Umbilical cord (tissue), 1 donor: ENCODE measurements at regions not wholly inside any gene's neighbourhood (a gene's known extent, or its start where the extent isn't known, plus 50 kb on each side); places are given as distances from the start of the nearest gene placed in this dataset.
"Not testable (repeated sequence)": the region's sequence is repeated elsewhere in the genome, so short reads cannot be mapped to it uniquely, and the experiment has no call there.

ENCODE experiments used
- DNase-seq: peaks from one replicate; pipeline ENCODE4 v3.0.0-alpha.2; 2015; ENCODE audit warnings: low spot score

DNA sequence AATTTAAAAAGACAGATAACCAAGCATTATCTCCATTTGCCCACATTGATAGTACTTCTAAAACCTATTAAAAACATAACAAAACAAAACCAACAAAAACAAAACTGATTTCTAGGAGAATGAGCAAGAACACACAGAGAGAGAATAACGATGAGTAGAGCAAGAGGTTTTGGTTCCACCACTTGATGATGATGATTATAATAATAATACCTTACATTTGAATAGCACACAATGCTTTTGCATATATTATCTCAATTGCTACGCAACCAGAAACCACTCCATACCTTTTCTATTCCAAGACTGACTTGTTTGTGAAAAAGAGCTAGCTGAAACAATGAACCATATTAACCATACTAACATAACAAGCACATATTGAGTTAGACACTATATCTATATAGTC lies 1090.9 kb downstream of the SH3BGRL start:
- no peak for DNase-seq

GRCh38 chrX:82320569-82320968 lies 1118.7 kb downstream of the SH3BGRL start:
- DNase-seq = no peak

DNA sequence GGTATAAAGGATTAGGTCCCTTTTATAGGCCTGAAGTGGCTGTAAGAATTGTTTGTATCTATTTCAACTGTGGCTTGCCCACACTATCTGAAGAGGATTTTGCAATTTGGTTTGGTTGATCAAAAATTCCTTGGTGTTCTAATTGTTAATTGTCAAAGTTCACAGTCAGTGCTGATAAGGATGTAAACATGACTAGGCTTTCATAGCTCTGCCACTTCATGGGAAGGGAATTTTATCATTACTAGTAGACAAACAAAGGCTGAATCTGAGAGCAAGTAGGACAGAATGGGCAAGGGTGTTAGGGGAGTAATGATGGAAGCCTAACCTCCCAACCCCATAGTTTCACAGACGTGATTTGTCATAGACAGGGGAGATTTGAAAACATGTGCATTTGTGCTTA lies 1131.7 kb downstream of the SH3BGRL start:
- DNase-seq = no peak

DNA sequence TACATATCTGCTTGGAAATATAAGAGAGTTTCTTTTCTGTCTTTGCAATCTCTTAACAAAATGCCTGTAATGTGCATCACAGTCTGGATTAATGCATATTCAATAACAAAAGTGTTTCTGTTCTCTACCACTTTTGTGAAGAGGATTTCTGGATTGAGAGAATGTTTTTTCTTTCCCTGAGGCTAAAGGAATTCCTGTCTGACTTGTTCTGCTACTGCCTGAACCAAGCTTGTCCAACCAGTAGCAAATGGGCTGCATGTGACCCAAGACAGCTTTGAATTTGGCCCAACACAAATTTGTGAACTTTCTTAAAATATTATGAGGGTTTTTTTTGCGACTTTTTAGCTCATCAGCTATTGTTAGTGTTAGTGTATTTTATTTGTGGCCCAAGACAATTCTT lies 1133.9 kb downstream of the SH3BGRL start:
- DNase-seq = peak; percentile 20

DNA sequence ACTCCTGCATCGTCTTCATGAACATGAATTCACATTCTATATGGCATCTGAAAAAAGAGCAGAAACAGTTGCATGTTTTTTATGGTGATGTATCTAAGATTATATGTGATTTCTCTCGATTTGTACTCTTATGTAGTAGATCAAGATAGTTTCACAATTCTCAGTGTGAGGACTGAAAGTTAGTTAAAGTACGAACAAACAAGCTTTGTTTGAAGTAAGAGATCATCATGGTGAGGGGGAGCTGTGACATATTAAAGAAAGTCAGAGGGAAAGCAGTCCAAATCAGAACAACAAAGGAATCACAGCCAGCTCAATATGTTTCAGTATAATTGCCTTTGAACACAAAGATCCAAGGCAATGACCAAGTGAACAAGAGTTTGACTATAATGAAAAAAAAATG lies 1140.6 kb downstream of the SH3BGRL start:
- DNase-seq = no peak

DNA sequence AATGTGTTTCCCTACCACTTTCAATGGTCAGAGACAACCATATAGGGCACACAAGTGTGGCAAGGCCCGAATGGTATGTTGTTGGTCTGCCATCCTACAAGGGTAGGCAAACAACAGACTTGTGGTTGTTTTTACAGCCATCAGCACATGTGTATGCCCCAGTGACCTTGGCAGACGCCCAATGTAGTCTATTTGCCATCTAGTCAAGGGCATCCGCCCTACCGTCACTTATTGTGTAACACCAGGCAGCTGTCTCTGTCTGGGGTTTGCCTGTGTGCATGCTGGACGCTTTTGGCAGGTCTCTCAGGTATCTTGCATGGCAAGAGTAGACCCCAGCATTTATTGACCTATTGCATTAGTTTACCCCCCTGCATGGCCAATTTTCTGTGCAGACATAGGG lies 1145.5 kb upstream of the POU3F4 start:
- no peak for DNase-seq

DNA sequence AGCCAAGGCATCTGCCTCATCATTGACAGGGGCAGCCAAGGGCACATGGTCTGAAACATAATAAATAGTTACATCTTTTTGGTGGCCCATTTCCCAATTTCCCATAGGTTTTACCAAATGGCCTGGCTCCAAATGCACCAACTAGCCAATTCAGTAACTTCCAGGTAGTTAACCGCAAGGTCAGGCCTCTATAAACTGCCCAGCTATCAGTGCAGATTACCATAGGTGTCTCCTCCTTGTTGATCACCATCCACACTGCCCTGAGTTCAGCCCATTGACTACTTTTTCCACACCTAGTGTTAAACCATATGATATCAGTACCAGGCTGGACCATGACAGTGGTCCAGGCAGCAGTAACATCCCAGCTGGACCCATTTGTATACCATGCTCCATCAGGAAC lies 1145.1 kb upstream of the POU3F4 start:
- no peak for DNase-seq

DNA sequence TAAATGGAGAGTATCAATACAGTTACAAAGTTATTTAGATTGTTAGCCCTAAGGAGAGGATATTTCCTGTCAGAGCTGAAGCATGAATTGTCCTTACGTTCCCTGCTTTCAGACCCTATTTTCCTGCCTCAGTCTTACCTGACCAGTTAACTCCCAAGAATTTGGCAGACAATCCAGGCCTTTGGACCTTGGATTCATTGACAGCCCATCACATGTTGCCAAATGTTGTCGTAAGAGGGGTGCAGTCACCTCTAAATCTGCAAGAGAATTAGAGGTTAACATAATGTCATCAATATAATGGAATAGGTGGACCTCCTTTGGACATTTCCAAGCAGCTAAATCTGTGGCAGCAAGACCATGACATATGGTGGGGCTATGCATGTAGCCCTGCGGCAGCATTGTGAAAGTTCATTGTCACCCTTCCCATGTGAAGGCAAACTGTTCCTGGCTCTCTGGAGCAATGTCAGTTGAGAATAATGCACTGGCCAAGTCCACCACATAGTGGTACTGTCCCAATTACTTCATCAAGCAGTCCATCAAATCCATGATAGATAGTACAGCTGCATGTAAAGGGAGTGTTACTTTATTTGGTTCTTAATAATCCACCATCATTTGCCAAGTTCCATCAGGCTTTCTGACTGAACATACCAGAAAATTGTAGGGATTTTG lies 1137.0 kb upstream of the POU3F4 start:
- DNase-seq = no peak

DNA sequence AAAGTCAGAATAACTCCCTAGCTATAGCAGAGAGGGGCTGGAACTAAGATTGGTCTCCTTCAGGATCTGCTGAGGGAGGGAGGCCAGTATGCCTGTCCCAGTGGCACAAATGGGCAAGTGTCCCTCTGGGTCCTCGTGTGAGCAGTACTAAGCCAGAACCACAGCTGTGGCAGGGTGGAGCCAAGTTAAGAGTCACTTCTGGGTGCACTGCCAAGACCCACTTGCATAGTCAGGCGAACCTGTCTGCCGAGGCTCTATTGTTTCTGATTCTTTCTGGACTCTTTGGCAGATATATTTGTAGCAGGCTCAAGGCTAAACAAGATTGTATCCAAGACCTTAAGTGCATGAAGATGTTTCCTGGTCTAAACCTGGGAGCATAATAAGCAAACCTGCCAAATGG lies 1123.7 kb upstream of the POU3F4 start:
- no peak for DNase-seq

GRCh38 chrX:82412858-82413257 lies 1095.2 kb upstream of the POU3F4 start:
- DNase-seq = no peak

DNA sequence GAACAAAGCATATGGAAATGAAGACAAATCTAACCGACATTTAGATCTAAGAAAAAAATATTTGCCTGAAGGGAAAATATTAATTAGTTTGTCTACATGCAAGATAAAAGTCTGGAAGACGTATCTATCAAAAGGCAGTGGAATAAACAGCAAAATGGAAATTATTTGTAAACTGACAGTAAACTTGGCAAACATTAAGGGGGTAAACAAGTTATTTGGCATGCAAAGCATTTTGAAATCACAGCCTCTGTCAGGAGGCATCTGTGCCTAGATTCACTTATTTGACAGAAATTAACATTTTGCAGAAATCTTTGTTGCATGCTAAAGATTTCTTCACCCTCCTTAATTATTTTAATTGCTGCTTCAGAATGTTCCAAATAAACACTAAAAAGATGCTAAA lies 1065.8 kb upstream of the POU3F4 start:
- no peak for DNase-seq

GRCh38 chrX:82451725-82452124 lies 1056.4 kb upstream of the POU3F4 start:
- no peak for DNase-seq

DNA sequence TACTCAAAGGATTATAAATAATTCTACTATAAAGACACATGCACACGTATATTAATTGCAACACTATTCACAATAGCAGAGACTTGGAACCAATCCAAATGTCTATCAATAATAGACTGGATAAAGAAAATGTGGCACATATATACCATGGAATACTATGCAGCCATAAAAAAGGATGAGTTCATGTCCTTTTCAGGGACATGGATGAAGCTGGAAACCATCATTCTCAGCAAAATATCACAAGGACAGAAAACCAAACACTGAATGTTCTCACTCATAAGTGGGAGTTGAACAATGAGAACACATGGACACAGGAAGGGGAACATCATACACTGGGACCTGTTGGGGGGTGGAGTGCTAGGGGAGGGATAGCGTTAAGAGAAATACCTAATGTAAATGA lies 1052.2 kb upstream of the POU3F4 start:
- not testable (repeated sequence) for DNase-seq

- no peak for DNase-seq
Measured at GRCh38 chrX:82458207-82458754, 1049.8 kb upstream of the POU3F4 start.

GRCh38 chrX:82466994-82467393 lies 1041.1 kb upstream of the POU3F4 start:
- no peak for DNase-seq
